ENCODE measurements at regions not wholly inside any gene's neighbourhood (a gene's known extent, or its start where the extent isn't known, plus 50 kb on each side); places are given as distances from the start of the nearest gene placed in this dataset.
A peak's percentile ranks its signal among the peaks of the same experiment; 100 is the strongest.

GRCh38 chr3:31370681-31371080, 162.0 kb upstream of the STT3B start:
- DNase-seq (ENCODE audit: low read depth, low spot score) (no peak), FAIRE-seq (peak; percentile 5)
- Histone ChIP-seq H3K4me2 (ENCODE audit: control insufficient read depth, extremely low read depth, insufficient read depth, low read depth, low read length) (no peak overlapping the region), H2AFZ (ENCODE audit: control insufficient read depth, low read length) (no peak overlapping the region), H4K20me1 (ENCODE audit: control insufficient read depth, extremely low read depth, insufficient read depth, low read length) (no peaks in the 10 kb centered on the region), H3K4me1 (ENCODE audit: control insufficient read depth, extremely low read depth, insufficient read depth, low read length) (no peaks in the 10 kb centered on the region), H3K9me1 (ENCODE audit: control insufficient read depth, extremely low read depth, insufficient read depth, low read length) (no peaks in the 10 kb centered on the region), H3K27me3 (ENCODE audit: control insufficient read depth, extremely low read depth, insufficient read depth, low read length) (no peaks in the 10 kb centered on the region), H3K4me3 (ENCODE audit: control insufficient read depth in 2 of 3, extremely low read depth in 1 of 3, insufficient read depth in 2 of 3, low read depth in 1 of 3, low read length in 3 of 3) (no peak overlapping the region), H3K27ac (ENCODE audit: control insufficient read depth, insufficient read depth, low read length) (no peak overlapping the region), H3K9me3 (ENCODE audit: control insufficient read depth, low read depth, low read length) (no peaks in the 10 kb centered on the region), H3K9ac (ENCODE audit: control insufficient read depth, extremely low read depth, insufficient read depth, low read length) (no peak overlapping the region), H3K36me3 (ENCODE audit: control insufficient read depth in 2 of 2, extremely low read depth in 1 of 2, insufficient read depth in 2 of 2, low read length in 2 of 2) (no peaks in the 10 kb centered on the region), H3K79me2 (ENCODE audit: control insufficient read depth, insufficient read depth, low read length) (no peaks in the 10 kb centered on the region)
- dilution Hi-C loops (cut with MboI; ENCODE audit: extremely low pct_ligation_motif_present, low sequenced_read_pairs), result no loop called here
- TF ChIP-seq EZH2 (IDR thresholded peaks at IDR 0.05; ENCODE audit: low read length), result no peak
- TF ChIP-seq, protein P1, sequence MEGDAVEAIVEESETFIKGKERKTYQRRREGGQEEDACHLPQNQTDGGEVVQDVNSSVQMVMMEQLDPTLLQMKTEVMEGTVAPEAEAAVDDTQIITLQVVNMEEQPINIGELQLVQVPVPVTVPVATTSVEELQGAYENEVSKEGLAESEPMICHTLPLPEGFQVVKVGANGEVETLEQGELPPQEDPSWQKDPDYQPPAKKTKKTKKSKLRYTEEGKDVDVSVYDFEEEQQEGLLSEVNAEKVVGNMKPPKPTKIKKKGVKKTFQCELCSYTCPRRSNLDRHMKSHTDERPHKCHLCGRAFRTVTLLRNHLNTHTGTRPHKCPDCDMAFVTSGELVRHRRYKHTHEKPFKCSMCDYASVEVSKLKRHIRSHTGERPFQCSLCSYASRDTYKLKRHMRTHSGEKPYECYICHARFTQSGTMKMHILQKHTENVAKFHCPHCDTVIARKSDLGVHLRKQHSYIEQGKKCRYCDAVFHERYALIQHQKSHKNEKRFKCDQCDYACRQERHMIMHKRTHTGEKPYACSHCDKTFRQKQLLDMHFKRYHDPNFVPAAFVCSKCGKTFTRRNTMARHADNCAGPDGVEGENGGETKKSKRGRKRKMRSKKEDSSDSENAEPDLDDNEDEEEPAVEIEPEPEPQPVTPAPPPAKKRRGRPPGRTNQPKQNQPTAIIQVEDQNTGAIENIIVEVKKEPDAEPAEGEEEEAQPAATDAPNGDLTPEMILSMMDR (optimal IDR thresholded peaks at IDR 0.05 in 1 of 3, IDR thresholded peaks at IDR 0.05 in 1 of 3, conservative IDR thresholded peaks at IDR 0.05 in 1 of 3; ENCODE audit: extremely low read depth in 1 of 3, insufficient read depth in 2 of 3, low read length in 3 of 3), result no peak

GRCh38 chr3:31371484-31372177, 161.1 kb upstream of the STT3B start:
- Histone ChIP-seq H2AFZ (ENCODE audit: control insufficient read depth, low read length) (no peak overlapping the region), H3K4me2 (ENCODE audit: control insufficient read depth, extremely low read depth, insufficient read depth, low read depth, low read length) (no peak overlapping the region), H3K4me3 (ENCODE audit: control insufficient read depth in 2 of 3, extremely low read depth in 1 of 3, insufficient read depth in 2 of 3, low read depth in 1 of 3, low read length in 3 of 3) (no peak overlapping the region), H4K20me1 (ENCODE audit: control insufficient read depth, extremely low read depth, insufficient read depth, low read length) (no peaks in the 10 kb centered on the region), H3K9me1 (ENCODE audit: control insufficient read depth, extremely low read depth, insufficient read depth, low read length) (no peaks in the 10 kb centered on the region), H3K79me2 (ENCODE audit: control insufficient read depth, insufficient read depth, low read length) (no peaks in the 10 kb centered on the region), H3K36me3 (ENCODE audit: control insufficient read depth in 2 of 2, extremely low read depth in 1 of 2, insufficient read depth in 2 of 2, low read length in 2 of 2) (no peaks in the 10 kb centered on the region), H3K27ac (ENCODE audit: control insufficient read depth, insufficient read depth, low read length) (no peak overlapping the region), H3K9ac (ENCODE audit: control insufficient read depth, extremely low read depth, insufficient read depth, low read length) (no peak overlapping the region), H3K9me3 (ENCODE audit: control insufficient read depth, low read depth, low read length) (no peaks in the 10 kb centered on the region), H3K4me1 (ENCODE audit: control insufficient read depth, extremely low read depth, insufficient read depth, low read length) (no peaks in the 10 kb centered on the region), H3K27me3 (ENCODE audit: control insufficient read depth, extremely low read depth, insufficient read depth, low read length) (no peaks in the 10 kb centered on the region)
- DNase-seq (ENCODE audit: low read depth, low spot score) (no peak), FAIRE-seq (no peak)
- TF ChIP-seq, protein P1 (optimal IDR thresholded peaks at IDR 0.05 in 1 of 3, IDR thresholded peaks at IDR 0.05 in 1 of 3, conservative IDR thresholded peaks at IDR 0.05 in 1 of 3; ENCODE audit: extremely low read depth in 1 of 3, insufficient read depth in 2 of 3, low read length in 3 of 3), result no peak
- no peak for TF ChIP-seq EZH2 (IDR thresholded peaks at IDR 0.05; ENCODE audit: low read length)
- dilution Hi-C loops (cut with MboI; ENCODE audit: extremely low pct_ligation_motif_present, low sequenced_read_pairs), result no loop called here

Data from keratinocyte (primary cell).